ENCODE measurements at regions not wholly inside any gene's neighbourhood (a gene's known extent, or its start where the extent isn't known, plus 50 kb on each side); places are given as distances from the start of the nearest gene placed in this dataset.

- Histone ChIP-seq H3K9me3 (replicated peaks in 1 of 3) (no peaks in the 10 kb centered on the region), H3K27ac (no peak overlapping the region), H3K27me3 (no peaks in the 10 kb centered on the region), H3K4me1 (replicated peaks in 1 of 2) (no peaks in the 10 kb centered on the region), H3K36me3 (replicated peaks in 1 of 2) (no peaks in the 10 kb centered on the region), H3K4me3 (no peak overlapping the region)
- intact Hi-C loops (cut with DNase I), result no loop called here
- DNase-seq, result no peak
- TF ChIP-seq, protein P1, sequence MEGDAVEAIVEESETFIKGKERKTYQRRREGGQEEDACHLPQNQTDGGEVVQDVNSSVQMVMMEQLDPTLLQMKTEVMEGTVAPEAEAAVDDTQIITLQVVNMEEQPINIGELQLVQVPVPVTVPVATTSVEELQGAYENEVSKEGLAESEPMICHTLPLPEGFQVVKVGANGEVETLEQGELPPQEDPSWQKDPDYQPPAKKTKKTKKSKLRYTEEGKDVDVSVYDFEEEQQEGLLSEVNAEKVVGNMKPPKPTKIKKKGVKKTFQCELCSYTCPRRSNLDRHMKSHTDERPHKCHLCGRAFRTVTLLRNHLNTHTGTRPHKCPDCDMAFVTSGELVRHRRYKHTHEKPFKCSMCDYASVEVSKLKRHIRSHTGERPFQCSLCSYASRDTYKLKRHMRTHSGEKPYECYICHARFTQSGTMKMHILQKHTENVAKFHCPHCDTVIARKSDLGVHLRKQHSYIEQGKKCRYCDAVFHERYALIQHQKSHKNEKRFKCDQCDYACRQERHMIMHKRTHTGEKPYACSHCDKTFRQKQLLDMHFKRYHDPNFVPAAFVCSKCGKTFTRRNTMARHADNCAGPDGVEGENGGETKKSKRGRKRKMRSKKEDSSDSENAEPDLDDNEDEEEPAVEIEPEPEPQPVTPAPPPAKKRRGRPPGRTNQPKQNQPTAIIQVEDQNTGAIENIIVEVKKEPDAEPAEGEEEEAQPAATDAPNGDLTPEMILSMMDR (IDR thresholded peaks at IDR 0.05), result no peak
- TF ChIP-seq POLR2A (IDR thresholded peaks at IDR 0.05), result no peak
- WGBS, 4 donors, result 80 to 87% (median 84%) methylated on average over 4 of the region's 4 CpGs
Measured at GRCh38 chr12:4003576-4003975, 130.4 kb upstream of the PARP11 start.

DNA sequence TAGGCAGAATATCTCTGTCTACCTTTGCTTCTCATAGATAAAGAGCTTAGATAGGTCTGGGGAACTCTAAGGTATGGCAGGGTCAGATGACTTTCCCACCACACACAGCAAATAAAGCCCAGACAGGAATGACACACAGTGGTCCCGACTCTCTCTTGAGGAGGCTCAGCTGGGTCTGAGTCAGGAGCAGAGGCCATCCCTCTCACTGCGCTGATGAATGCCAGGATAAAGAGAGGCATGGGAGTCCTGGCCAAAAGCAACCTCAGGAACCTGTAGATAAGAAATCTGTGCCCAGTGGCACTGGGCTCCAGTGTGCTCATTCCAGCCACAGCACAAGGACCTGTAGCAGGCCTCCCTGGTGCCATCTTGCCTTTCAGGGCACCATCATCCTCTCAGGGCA, 129.4 kb upstream of the PARP11 start:
- H3K9me3 ChIP-seq (replicated peaks in 1 of 3), result no peaks in the 10 kb centered on the region
- H3K36me3 ChIP-seq (replicated peaks in 1 of 2), result no peaks in the 10 kb centered on the region
- TF ChIP-seq, protein P1 (IDR thresholded peaks at IDR 0.05), result no peak
- TF ChIP-seq POLR2A (IDR thresholded peaks at IDR 0.05), result no peak
- H3K4me1 ChIP-seq (replicated peaks in 1 of 2), result no peaks in the 10 kb centered on the region
- H3K27me3 ChIP-seq, result no peaks in the 10 kb centered on the region
- no peak overlapping the region for H3K4me3 ChIP-seq
- intact Hi-C loops (cut with DNase I), result no loop called here
- WGBS, 4 donors, result 83 to 94% (median 90%) methylated on average over 1 to 2 of the region's 2 CpGs
- no peak overlapping the region for H3K27ac ChIP-seq
- no peak for DNase-seq

GRCh38 chr12:4001841-4002240, 128.6 kb upstream of the PARP11 start:
- WGBS, 4 donors, result 89 to 94% (median 91%) methylated on average over 3 of the region's 3 CpGs
- intact Hi-C loops (cut with DNase I), result no loop called here
- TF ChIP-seq POLR2A (IDR thresholded peaks at IDR 0.05), result no peak
- TF ChIP-seq, protein P1 (IDR thresholded peaks at IDR 0.05), result no peak
- no peaks in the 10 kb centered on the region for H3K36me3 ChIP-seq (replicated peaks in 1 of 2)
- no peaks in the 10 kb centered on the region for H3K27me3 ChIP-seq
- no peak overlapping the region for H3K27ac ChIP-seq
- no peaks in the 10 kb centered on the region for H3K9me3 ChIP-seq (replicated peaks in 1 of 3)
- no peak overlapping the region for H3K4me3 ChIP-seq
- no peak for DNase-seq
- no peaks in the 10 kb centered on the region for H3K4me1 ChIP-seq (replicated peaks in 1 of 2)

DNA sequence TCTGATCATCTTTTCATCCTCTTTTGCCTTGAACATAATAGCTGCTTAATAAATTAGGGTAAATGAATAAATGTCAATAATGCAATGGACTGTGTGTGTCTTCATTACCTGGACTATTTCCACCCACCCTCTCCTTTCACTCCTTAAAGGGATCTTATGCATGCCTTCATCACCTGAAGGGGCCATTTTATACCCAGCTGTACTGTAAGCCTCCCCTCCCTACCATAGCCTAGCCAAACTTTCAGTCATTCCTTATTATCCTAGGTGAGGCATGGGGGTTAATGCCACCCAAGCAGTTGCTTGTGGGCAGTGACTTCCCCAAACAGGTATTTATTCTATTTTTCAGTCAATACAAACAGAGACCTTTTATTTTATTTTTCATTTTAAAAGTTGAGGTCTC, 127.8 kb upstream of the PARP11 start:
- no peaks in the 10 kb centered on the region for H3K36me3 ChIP-seq (replicated peaks in 1 of 2)
- no peak overlapping the region for H3K4me3 ChIP-seq
- no peaks in the 10 kb centered on the region for H3K4me1 ChIP-seq (replicated peaks in 1 of 2)
- no peaks in the 10 kb centered on the region for H3K9me3 ChIP-seq (replicated peaks in 1 of 3)
- TF ChIP-seq POLR2A (IDR thresholded peaks at IDR 0.05), result no peak
- DNase-seq, result no peak
- no peaks in the 10 kb centered on the region for H3K27me3 ChIP-seq
- intact Hi-C loops (cut with DNase I), result no loop called here
- H3K27ac ChIP-seq, result no peak overlapping the region

DNA sequence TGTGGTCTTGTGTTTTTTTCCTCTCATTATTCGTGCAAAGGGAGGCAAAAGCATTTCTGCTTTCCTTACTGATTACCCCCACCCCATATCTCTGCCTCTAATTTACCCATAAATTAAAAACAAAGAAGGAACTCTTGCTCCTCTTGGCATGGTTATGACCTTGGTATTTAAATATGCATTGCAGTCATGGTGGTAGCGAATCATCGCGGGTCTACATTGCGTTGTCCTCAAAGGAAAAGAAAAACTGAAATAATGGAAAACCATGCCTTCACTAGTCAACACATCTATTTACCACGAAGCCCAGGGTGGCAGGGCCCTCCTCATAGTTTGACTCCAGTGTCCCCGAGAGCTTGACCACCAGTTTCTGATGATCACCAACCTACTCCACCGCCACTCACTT, 126.7 kb upstream of the PARP11 start:
- no peaks in the 10 kb centered on the region for H3K27me3 ChIP-seq
- intact Hi-C loops (cut with DNase I), result loop anchor here (2.0 to 10.0 kb wide), 4 partner anchors 37 to 275 kb away; partner anchors contain the start of gene CCND2 (in 1 of the 2)

More for the DNA sequence above, 126.7 kb upstream of the PARP11 start:
- WGBS, 4 donors, result 84 to 94% (median 93%) methylated on average over 8 of the region's 8 CpGs
- H3K9me3 ChIP-seq (replicated peaks in 1 of 3), result no peaks in the 10 kb centered on the region
- H3K27ac ChIP-seq, result no peak overlapping the region
- no peak for TF ChIP-seq POLR2A (IDR thresholded peaks at IDR 0.05)
- TF ChIP-seq, protein P1 (IDR thresholded peaks at IDR 0.05), result no peak
- no peaks in the 10 kb centered on the region for H3K4me1 ChIP-seq (replicated peaks in 1 of 2)
- H3K36me3 ChIP-seq (replicated peaks in 1 of 2), result no peaks in the 10 kb centered on the region
- DNase-seq, result no peak
- H3K4me3 ChIP-seq, result no peak overlapping the region
